Left colon (tissue), 2 donors: ENCODE measurements at regions not wholly inside any gene's neighbourhood (a gene's known extent, or its start where the extent isn't known, plus 50 kb on each side); places are given as distances from the start of the nearest gene placed in this dataset.
"Not testable (repeated sequence)": the region's sequence is repeated elsewhere in the genome, so short reads cannot be mapped to it uniquely, and the experiment has no call there.

ENCODE experiments used
- ATAC-seq: fragments of 200-7000 bp; cut with Tn5 transposase; one replicate; pipeline ENCODE4 v1.9.1; 2020; ENCODE audit warnings: mild to moderate bottlenecking, moderate library complexity
- DNase-seq, 2 donors: peaks; one replicate each; pipeline ENCODE4 v3.0.0-alpha.2; 2020
- intact Hi-C, 2 donors: fragments of 100-400 bp; cut with DNase I in 1 of 2; cut with micrococcal nuclease in 1 of 2; formaldehyde crosslinking; loops; one replicate each; pipeline versions ENCODE4 v1.11.2 to v1.14.0; 2022; cut with DNase I, micrococcal nuclease
- donor health status: DM: no; HTN: no; CAD: no.
- donor health status: DM: yes; HTN: yes; CAD: no.

GRCh38 chr5:28313321-28313951 lies 1275.0 kb upstream of the CDH9 start:
- intact Hi-C loops: no loop called here
- no peak for ATAC-seq

GRCh38 chr5:28310696-28311095 lies 1272.3 kb upstream of the CDH9 start:
- intact Hi-C loops: no loop called here
- no peak for DNase-seq

More at GRCh38 chr5:28313321-28313951, 1275.0 kb upstream of the CDH9 start:
- no peak for DNase-seq

DNA sequence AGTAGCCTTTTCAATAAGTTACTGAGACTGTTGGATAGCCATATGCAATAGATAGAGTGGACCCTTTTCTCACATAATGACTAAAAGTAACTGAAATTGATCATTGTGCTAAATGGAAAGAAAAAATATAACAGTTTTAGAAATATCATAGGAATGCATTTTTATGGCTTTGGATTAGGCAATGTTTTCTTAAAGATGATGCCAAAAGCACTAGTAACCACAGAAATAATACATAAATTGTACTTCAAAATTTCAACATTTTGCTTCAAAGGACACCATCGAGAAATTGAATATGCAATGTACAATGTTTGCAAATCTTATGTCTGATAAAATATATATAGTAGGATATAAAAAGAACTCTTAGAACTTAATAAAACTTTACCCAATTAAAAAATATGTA lies 1267.5 kb upstream of the CDH9 start:
- intact Hi-C loops: no loop called here
- no peak for DNase-seq
- ATAC-seq: no peak

More at GRCh38 chr5:28310696-28311095, 1272.3 kb upstream of the CDH9 start:
- ATAC-seq: no peak

DNA sequence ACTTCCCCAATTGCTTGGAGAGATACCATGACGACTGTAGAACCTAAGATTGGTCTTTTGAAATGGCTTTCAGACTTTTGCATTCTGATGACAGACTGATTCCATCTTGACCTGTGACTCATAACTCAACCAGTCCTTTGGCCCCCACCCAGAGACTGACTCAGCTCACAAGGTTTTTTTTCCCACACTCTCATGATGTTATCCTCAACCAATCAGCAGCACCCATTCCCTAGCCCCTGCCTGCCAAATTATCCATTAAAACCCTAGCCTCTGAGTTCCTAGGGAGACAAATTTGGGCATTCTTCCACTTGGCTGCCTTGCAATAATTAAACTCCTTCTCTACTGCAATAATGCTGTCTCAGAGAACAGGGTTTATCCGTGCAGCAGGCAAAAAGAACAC lies 1263.3 kb upstream of the CDH9 start:
- intact Hi-C loops: no loop called here
- DNase-seq (no peak), ATAC-seq (no peak)

GRCh38 chr5:28296254-28297013 lies 1258.0 kb upstream of the CDH9 start:
- no peak for DNase-seq
- intact Hi-C loops: no loop called here
- ATAC-seq: no peak

DNA sequence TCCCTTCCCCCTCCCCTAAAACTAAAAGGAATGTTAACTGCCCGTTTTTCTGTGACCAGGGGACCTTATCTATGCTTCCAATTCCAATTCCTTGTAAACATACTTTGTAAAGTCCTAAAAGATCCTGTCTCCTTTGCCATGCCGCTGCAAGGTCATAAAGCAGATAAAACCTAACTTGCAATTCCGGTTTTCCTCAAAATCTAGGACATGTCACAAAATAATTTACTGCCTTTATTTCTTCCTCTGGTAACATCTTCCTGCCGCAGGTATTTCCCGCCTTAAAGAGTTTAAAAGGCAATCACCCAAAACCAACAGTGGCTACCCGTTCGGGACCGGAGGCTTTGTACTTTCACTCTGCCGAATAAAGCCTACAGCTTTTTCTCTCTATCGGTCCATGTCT lies 1248.6 kb upstream of the CDH9 start:
- DNase-seq, ATAC-seq, intact Hi-C loops: not testable (repeated sequence)

DNA sequence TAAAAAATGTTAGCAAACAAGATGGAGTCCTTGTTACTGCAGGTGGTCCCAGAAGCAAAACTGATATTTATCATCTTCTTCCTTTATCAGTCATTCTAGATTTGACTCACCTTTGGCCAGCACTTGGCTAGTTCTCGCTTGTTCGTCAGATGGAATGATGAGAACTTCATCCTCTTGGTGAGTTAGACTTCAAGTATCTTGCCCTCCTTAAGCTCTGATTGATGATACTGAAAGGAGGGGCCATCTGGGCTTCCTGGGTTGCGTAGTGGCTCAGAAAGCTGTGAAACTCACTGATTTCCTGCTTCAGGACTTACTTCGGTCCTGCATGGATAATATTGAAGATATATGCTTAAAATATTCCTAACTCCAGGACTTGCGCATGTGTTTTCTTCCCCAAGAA lies 1248.2 kb upstream of the CDH9 start:
- intact Hi-C loops: no loop called here
- ATAC-seq (no peak), DNase-seq (no peak)

DNA sequence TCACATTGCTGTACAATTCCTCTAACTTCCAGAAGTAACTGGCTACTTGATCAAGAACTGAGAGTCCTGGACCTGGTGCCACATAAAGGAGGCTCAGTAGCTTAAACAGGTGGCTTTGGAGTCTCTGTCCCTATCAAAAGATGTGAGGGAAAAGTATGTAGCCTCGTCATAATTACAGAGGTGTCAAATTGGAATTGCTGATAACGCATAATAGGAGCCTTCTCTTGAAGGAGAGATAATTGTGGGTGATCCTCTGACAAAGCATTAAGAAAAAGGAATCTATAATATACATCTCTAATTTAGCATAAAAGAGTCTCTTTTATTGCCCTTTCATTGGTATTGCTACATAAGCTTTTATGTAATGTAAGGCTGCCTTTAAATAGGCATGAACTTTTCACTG lies 1246.4 kb upstream of the CDH9 start:
- DNase-seq (no peak), ATAC-seq (no peak)
- intact Hi-C loops: no loop called here

GRCh38 chr5:28281351-28281750 lies 1243.0 kb upstream of the CDH9 start:
- ATAC-seq (no peak), DNase-seq (no peak)
- intact Hi-C loops: no loop called here

DNA sequence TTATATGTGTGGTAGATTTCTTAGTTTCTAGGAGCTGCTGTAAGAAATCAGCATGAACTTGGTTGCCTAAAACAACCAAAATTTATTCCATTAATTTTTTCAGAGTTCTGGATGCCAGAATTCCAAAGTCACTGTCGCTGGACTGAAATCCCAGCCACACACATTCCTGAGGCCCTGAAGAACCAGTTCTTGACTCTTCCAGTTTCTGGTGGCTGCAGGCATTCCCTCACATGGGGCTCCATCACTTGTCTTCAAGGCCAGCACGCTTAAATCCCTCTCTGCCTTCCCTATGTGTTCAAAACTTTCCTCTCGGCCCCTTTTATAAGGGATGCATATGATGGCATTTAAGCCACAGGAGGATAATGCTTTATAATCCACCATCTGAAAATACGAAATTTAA lies 1237.5 kb upstream of the CDH9 start:
- DNase-seq (no peak), ATAC-seq (no peak)
- intact Hi-C loops: no loop called here

DNA sequence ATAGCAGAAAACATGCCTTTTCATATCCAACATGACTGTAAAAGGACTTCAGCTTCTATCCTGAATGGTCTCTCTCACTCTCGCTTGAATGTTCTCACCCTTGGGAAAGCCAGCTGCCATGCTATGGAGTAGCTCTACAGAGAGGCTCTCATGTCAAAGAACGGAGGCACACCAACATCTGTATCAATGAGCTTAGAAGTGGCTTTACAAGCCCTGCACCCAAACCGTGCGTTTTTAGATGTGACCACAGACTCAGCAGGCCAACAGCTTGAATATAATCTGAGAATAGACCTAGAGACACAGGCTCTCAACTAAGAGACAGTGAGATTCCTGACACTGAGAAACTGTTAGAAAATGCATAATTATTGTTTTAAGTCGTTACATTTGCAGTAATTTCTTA lies 1231.6 kb upstream of the CDH9 start:
- intact Hi-C loops: no loop called here
- ATAC-seq (no peak), DNase-seq (no peak)

DNA sequence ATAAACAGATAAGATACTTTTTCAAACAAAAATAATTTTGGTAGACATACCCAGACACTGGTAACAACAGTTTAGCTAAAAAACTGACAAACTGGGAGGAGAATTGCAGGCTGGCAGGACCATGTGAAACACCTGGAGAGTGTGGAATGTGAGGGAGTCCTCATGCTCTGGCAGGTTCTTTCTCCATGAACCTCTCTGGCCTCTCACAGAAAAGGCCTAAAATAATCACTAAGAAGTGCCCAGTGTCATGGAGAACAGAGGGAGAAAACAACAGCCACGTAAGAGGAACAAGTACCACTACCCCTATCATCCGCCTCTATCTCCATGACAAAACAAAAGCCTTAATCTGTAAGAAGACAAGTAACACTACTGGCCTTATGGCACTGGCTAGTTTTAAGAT lies 1227.5 kb upstream of the CDH9 start:
- DNase-seq (no peak), ATAC-seq (no peak)
- intact Hi-C loops: no loop called here

DNA sequence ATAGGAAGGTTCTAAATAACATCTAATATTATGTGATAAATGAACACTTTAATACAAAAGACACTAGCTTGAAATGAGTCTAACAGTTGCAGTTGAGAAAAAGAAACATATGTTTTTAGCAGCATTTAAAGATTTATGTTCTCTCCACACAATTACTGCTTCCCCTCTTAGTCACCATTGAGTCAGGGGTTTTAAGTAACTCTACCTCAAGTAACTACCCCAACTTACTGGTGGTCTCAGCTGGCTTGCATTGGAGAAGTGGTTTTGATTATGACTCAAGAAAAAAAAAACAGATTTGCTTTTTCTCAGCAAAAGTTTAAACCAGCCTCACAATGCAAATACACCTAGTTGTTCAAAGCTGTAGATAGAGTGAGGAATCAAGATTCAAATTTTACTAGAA lies 1216.5 kb upstream of the CDH9 start:
- DNase-seq (no peak), ATAC-seq (no peak)
- intact Hi-C loops: no loop called here

DNA sequence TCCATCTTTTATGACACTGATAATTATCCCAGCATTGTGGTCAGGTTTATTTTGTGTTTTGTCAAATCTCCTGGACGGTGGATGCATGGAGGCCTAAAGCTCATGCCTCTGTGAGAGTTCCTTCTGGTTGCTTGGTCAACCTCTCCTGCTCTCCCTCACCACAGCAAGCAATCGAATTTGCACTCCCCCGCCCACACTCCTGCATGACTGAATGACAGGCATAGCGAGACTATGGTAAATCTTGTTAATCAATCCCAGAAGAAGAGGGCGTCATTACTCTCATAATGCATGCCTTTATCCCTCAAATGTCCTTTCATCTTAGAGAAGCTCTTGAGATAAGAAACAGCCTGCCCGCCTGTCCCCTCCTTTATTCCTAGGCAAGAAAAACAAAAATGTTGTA lies 1215.0 kb upstream of the CDH9 start:
- no peak for DNase-seq
- intact Hi-C loops: no loop called here
- no peak for ATAC-seq

GRCh38 chr5:28249771-28250415 lies 1211.5 kb upstream of the CDH9 start:
- ATAC-seq (no peak), DNase-seq (no peak)
- intact Hi-C loops: no loop called here

DNA sequence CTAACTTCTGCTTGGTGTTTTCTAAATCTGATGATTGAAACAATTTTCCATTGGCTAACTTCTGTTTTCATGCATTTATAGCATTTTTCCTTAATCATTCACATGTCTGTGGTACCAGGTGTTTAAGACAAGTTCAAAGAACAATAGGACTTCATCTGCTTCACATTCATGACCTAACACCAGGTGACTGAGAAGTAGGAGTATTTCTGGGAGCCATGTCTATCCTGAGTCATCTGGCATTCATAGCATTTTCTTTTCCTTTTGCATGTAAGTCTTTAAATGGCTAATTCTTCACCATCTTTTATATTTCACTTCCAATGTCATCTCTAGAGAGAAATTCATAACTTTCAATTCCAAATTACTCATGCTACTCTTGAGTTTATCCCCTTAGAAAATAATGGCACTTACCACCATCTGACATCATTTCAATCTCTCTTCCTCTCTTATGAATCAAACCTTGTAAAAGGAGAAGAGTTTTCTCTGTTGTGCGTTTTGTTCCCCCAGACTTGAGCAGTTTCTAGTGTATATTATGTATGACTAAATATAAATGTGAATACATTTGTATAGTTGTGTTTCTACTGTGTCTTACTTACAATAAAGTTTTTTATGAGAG lies 1196.1 kb upstream of the CDH9 start:
- ATAC-seq (no peak), DNase-seq (no peak)
- intact Hi-C loops: no loop called here

DNA sequence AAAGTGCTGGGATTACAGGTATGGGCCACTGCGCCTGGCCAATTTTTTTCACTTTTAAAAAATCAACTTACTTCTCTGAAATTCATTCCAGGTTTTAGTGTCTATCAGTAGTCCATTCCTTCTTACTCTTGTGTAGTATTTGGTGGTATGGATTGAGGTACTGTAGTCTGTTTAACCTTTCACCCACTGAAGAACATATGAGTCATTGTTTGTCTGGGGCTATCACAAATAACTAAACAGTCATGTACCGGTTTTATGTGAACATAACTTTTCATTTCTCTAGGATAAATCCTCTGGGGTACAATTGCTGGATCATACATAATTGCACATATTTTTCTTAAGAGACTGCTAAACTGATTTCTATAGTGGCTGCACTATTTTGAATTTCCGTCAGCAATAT lies 1188.0 kb upstream of the CDH9 start:
- ATAC-seq: no peak
- no peak for DNase-seq
- intact Hi-C loops: no loop called here

DNA sequence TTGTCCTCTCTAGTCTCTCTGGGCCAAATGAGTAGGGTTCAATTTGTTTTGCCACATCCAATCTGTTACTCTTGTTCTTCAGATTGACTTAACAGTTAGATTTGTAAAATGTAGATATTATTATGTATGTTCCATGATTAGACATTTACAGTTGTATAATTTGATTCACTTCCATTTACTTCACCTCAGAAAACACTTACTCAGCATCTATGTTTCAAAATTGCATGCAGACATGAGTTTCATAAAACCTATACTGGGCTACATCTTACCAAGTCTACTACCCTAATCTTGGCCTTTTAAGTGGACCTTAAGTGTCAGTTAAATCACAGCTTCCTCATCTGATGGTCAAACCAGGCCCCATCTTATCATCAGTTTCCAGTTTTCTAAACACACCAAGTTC lies 1181.2 kb upstream of the CDH9 start:
- DNase-seq: no peak
- intact Hi-C loops: no loop called here
- no peak for ATAC-seq

DNA sequence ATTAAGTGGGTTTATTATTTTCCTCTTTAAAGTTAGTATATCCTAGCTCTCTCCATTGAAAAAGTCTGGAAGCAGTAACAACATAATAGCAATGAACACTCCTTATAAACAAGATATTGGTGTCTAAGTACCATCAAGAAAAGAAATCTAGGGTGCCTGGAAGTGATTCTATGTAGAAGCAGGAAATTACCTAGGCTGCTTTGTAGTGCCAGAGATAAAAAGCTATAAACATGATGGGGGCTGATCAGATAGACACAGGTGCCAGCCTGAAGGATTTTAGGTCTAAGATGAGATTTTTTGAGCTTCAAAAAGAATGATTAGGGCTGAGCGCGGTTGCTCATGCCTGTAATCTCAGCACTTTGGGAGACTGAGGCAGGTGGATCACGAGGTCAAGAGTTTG lies 1179.3 kb upstream of the CDH9 start:
- ATAC-seq: no peak
- DNase-seq: no peak
- intact Hi-C loops: no loop called here

GRCh38 chr5:28216939-28217360 lies 1178.6 kb upstream of the CDH9 start:
- no peak for DNase-seq
- no peak for ATAC-seq
- intact Hi-C loops: no loop called here
